ENCODE measurements at regions not wholly inside any gene's neighbourhood (a gene's known extent, or its start where the extent isn't known, plus 50 kb on each side); places are given as distances from the start of the nearest gene placed in this dataset.

DNA sequence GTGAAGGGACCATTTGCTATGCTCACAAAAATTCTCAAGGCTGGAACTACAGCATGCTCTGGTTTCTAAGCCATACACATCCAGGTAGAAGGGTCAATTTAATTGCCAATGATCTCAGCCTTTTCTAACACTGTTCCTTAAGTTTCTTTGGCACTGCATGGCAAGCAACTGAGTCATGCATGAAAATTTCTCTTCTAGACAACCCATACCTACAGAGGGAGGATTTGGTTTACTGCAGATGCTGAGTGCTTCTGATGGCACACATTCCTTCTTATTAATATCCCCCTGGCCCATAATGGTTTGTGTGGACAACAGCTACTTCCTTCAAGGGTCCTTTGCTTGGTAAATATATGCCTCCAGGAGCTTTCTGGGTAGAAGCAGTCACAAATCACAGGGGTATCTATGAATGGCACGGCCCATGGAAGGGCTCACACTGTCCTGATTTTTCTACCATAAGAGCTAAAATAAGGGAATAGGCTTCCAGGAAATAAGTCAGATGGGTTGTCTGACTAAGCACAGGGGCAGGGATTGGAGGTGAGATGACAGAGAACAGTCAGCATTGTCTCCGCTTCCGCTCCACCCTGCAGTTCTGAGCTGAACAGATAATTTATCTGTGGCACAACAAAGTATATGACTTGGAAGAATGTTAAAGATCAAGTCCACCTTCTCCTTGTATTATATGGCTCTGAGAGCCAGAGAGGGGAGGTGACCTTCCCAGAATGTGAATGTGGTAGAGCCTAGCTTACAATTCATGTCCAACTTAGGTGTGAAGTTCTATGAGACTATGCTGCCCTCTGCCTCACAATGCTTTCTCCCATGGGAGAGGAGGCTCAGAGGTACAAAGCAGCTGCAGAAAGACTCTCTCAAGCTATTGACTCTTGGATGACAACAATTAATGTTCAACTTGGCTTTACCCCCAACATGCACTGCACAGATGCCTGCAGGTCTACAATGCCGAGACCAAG lies 199.2 kb upstream of the TNP1 start:
- ATAC-seq (no peak), DNase-seq (no peak)
- intact Hi-C loops (cut with DNase I, micrococcal nuclease): no loop called here

GRCh38 chr2:217057773-217058172 lies 197.9 kb upstream of the TNP1 start:
- intact Hi-C loops (cut with DNase I, micrococcal nuclease): no loop called here
- ATAC-seq (no peak), DNase-seq (no peak)

DNA sequence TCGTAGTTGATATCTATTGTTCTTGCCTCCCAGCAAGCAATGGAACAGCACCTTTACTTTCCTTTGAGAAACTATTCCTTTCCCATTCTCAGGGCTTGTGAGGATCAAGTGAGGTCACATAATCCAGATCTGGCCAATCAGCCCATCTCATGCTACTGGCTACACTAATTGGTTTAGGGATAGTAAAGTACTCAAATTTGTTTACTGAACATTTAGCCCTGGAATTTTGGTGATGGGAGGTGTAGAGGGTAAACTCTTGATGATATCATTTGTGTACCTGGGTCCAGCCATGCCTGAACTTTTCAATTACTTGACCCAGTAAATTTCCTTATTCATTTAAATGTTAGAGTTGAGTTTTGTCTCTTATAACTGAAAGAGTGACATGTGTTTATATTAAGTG lies 195.8 kb upstream of the TNP1 start:
- intact Hi-C loops (cut with DNase I, micrococcal nuclease): no loop called here
- ATAC-seq: no peak

GRCh38 chr2:217054791-217055190 lies 194.9 kb upstream of the TNP1 start:
- intact Hi-C loops (cut with DNase I, micrococcal nuclease): no loop called here

More for the DNA sequence above, 195.8 kb upstream of the TNP1 start:
- DNase-seq: no peak

DNA sequence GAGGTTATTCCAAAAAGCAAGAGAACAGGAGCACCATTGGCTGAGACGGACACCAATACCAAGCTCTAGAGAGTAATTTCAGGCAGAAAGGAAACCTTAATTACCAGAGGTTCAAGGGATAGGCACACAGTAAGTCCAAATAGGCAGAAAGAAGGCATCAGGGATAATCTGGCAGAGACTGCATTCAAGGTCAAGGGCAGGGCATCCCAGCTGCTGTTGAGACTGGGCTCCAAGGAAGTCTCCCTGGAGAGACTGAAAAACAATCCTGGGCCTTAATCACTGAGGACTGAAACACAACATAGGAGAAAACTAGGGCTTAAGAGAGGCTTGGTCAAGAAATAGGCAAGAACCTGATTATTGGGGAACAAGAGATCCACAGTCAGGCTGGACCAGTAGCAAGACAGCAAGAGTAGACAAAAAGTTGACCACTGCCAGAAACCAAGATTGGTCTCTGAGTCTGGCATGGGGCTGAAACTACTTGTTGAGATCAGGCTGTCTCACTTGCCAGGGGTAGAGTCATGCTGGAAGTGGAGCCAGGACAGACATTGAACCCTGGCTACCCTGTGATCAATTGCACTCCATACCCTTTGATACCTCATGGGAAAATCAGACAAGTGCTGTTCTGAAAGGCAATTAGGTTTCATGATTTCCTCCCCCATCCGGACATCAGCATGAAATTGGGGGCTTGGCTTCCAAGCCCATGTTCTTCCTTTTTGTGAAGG lies 193.2 kb upstream of the TNP1 start:
- intact Hi-C loops (cut with DNase I, micrococcal nuclease): no loop called here
- ATAC-seq: no peak

More at GRCh38 chr2:217054791-217055190, 194.9 kb upstream of the TNP1 start:
- ATAC-seq (no peak), DNase-seq (no peak)

DNA sequence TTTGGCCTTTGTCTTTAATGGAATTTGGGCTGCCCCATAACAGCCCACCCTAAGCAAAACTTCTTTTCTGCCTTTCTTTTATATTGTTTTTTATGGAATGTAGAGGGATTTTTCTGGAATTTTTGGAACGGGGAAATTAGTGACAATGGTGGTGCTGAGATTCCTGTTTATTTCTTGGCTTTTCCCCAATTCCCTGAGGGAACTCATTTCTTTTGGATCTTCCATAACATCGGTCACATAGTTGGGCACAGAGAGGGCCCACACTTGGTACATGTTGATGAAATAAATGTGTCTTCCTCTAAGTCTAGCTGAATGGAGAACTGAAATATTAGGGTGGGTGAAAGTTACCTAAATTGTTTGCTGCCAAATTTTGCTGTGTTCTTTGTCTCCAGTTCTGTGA lies 191.6 kb upstream of the TNP1 start:
- no peak for DNase-seq
- ATAC-seq: no peak
- intact Hi-C loops (cut with DNase I, micrococcal nuclease): no loop called here

More for the DNA sequence above, 193.2 kb upstream of the TNP1 start:
- DNase-seq: no peak

DNA sequence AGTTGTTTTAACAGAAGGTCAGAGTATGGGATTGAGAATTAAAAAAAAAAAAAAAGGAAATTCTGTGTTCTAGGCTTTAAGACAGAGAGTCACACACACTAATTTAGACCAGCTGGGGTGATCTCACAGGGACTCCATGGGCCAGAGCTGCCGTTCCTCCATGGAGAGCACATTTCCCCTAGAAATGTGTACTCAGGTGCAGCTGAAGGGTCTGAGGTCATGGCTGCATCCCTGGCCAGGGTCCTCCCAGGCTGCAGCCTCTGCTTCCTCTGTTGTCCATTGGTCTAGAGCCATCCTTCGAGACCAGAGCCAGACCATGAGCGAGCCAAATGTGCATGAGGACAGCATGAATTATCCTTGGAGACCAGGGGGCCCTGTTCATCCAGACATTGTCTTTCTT lies 190.1 kb upstream of the TNP1 start:
- DNase-seq (no peak), ATAC-seq (no peak)
- intact Hi-C loops (cut with DNase I, micrococcal nuclease): no loop called here

DNA sequence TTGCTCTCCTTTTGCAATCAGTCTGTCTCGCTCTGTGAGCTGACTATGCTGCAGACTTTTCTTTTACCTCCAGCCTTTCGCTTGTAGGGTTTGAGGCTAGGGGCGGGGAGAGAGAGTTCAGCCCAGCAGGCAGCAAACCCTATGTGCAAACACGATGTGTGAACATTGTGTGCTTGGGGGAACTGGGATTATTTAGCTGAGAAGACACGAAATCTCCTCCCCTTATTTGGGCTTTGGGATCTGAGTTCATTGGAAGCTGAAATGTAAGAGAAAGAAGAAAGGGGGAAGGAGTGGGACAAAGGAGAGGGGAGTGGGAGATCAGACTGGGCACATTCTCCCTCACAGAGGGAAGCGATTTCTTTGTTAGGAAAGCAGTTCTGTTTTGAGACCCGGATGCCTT lies 189.6 kb upstream of the TNP1 start:
- no peak for ATAC-seq
- no peak for DNase-seq

GRCh38 chr2:217048730-217049129 lies 188.9 kb upstream of the TNP1 start:
- ATAC-seq (no peak), DNase-seq (no peak)
- intact Hi-C loops (cut with DNase I, micrococcal nuclease): no loop called here

More for the DNA sequence above, 189.6 kb upstream of the TNP1 start:
- intact Hi-C loops (cut with DNase I, micrococcal nuclease): no loop called here

- intact Hi-C loops (cut with DNase I, micrococcal nuclease): no loop called here
- DNase-seq (no peak), ATAC-seq (no peak)
These were observed 187.8 kb upstream of the TNP1 start for GRCh38 chr2:217047631-217048030.

DNA sequence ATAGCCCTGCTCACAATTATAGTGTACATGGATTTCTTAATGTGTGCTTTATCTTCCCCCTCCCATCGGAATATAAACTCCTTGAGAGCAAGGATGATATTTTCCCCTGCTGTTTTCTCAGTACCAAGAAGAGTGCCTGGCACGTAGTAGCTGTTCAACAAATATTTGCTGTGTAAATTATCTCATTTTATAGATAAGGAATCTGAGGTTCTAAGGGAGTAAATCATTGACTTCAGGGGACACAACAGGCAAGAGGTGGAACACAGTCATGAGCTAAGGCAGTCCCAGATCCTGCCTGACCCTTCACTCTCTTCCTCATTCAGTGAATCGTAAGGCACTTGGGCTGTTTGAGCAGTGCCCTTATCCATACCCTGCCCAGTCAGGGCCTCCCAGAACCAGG lies 187.3 kb upstream of the TNP1 start:
- peak; percentile 59 for ATAC-seq
- intact Hi-C loops (cut with DNase I, micrococcal nuclease): no loop called here
- DNase-seq: no peak

DNA sequence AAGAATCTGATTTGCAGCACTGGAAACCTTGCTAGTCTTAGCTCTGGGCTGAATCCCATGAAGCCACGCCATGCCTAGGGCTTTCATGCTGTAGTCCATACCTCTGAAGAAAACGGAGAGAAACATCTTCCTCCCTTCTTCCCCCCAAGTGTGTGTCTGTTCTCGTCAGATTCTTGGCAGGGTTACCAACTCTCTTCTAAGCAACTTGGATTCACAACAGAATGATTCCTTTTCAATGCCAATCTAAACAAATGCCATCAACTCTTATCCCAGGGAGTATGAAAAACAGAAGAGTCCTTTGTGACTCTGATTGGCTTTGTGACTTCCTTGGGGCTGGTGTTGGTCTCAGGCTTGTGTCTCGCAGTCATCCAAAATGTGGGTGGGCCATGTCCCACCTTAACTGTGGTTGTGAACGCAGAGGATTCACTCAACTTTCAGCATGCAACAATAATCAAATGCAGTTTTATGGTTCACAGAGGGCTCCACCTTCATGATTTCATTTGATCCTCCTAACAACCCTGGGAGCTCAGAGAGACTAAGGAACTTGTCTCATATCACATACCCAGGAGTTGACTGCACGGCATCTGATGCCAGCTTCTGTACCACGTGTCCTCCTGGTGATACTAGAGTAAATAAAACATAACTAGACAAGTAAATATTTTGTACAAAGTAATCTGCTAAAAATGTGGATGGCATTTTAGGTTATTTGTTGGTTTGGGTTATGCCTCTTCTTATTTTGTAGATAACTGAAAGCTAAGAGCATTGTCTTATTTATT lies 186.0 kb upstream of the TNP1 start:
- intact Hi-C loops (cut with DNase I, micrococcal nuclease): no loop called here
- no peak for ATAC-seq
- no peak for DNase-seq

DNA sequence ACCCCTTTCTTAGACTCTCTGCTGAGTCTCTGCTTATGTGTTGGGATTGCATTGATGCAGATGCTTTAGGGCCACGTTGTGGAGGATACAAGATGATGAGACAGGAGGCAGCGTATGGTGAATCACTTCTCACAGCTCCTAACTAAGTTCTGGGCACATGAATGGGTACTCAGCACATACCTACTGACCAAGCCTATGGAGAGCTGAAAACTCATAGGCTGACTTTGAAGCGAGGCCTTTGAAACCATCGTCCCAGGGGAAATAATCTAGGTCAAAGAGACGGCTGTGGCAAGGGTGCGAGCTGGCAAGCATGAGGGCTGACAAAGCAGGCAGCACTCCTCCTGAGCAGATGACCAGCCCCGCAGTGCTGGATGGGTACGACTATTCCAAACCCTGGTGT lies 180.2 kb upstream of the TNP1 start:
- no peak for DNase-seq
- ATAC-seq: no peak
- intact Hi-C loops (cut with DNase I, micrococcal nuclease): no loop called here

- ATAC-seq (no peak), DNase-seq (no peak)
- intact Hi-C loops (cut with DNase I, micrococcal nuclease): no loop called here
These were observed 178.1 kb upstream of the TNP1 start for GRCh38 chr2:217038001-217038400.

DNA sequence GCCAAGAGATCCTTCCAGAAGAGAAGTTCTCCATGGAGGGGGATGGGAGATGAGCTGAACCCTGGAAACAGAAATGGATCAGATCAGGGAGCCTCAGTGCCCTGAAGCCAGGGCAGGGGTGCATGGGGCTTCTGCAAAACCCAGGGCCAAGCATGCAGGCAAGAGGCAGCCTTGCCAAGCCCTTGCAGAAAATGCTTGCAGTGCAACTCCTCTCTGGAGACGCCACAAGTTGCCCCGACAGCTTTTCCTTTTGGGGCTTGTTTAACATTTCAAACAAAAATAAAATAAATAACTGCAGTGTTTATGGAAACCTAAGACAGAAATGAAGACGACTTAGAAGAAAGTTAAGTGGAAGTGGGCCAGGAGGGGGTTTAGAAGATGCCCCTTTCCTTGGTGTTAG lies 177.5 kb upstream of the TNP1 start:
- ATAC-seq: no peak
- DNase-seq: no peak
- intact Hi-C loops (cut with DNase I, micrococcal nuclease): no loop called here

- ATAC-seq (no peak), DNase-seq (peak in 1 of 2 donors; percentile 6)
- intact Hi-C loops (cut with DNase I, micrococcal nuclease): no loop called here
These were observed 176.1 kb upstream of the TNP1 start for GRCh38 chr2:217035967-217036366.

- DNase-seq (no peak), ATAC-seq (no peak)
- intact Hi-C loops (cut with DNase I, micrococcal nuclease): no loop called here
These were observed 173.3 kb upstream of the TNP1 start for GRCh38 chr2:217033186-217033585.

DNA sequence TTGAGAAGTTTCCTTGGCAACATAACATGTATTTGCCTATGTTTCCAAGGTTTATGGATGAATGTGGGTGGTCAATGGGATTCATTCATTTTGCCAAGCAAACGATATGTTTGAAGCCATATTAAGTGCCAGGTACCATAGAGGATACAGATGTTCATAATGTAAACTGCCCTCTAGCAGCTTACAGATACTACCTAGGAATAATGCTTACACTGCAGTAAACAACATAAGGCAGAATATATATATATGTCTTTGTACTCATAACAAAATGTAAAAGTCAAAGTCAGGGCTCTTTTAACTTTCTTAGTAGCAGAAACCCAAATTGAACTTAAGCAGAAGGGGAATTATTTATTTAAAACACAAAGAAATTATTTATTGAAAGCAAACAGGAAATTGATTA lies 171.6 kb upstream of the TNP1 start:
- DNase-seq: no peak
- ATAC-seq: no peak
- intact Hi-C loops (cut with DNase I, micrococcal nuclease): no loop called here

DNA sequence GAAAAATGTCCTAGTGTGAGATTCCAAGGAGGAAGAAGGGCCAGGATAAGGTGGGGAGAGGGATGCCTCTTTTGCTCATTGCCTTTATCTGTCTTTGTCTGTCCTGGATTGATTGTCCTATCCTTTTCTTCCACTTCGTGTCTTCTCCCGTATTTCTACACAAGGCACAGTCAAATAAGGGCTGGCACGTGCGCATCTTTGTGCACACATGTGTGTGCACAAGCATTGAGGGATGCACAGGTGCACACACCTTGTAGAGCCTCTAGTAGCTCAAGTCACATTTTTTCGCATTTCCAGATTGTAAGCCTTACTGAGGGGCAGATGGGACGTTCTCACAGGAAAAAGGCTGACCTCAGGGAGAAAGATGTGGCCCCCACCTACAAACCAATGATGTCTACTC lies 170.2 kb upstream of the TNP1 start:
- intact Hi-C loops (cut with DNase I, micrococcal nuclease): no loop called here
- ATAC-seq (no peak), DNase-seq (no peak)

All from left colon (tissue), 2 donors.